GM12878 (cell line): ENCODE measurements at regions not wholly inside any gene's neighbourhood (a gene's known extent, or its start where the extent isn't known, plus 50 kb on each side); places are given as distances from the start of the nearest gene placed in this dataset.

Experiments used
- ATF2 ChIP-seq: IDR thresholded peaks from 2 replicates; pipeline ENCODE4 v1.6.1; 2012; ENCODE audit warnings: low read length, inconsistent platforms
- PAX8 ChIP-seq: fragments of 450-650 bp; IDR thresholded peaks from 2 replicates; pipeline ENCODE4 v1.6.1; 2017; ENCODE audit warnings: mild to moderate bottlenecking, moderate library complexity
- SMAD1 ChIP-seq: fragments of 450-650 bp; IDR thresholded peaks from 2 replicates; pipeline ENCODE4 v1.6.1; 2018; ENCODE audit warnings: mild to moderate bottlenecking, low read depth; ENCODE audit not compliant: partially characterized antibody

DNA sequence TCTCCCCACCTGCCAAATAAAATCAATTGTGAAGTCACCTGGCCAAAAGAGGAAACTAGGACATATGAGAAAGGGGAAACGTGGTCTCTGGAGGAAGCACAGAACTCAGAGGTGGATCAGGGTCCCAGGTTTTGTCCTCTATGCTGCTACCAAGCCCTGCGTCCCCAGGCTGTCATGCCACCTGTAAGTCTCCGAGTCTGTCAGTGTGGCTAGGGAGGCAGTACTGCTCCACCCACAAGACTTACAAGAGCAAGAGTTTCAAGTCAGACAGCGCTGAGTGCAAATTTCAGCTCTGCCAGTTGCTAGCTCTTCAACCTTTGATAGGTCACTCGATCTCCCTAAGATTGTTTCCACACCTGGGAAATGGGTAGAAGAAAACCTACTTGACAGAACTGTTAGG lies 98.6 kb downstream of the C1QL2 start:
- no peak for TF ChIP-seq SMAD1
- TF ChIP-seq ATF2 = no peak
- TF ChIP-seq PAX8 = no peak
